LNCaP clone FGC (cell line): ENCODE measurements at regions not wholly inside any gene's neighbourhood (a gene's known extent, or its start where the extent isn't known, plus 50 kb on each side); places are given as distances from the start of the nearest gene placed in this dataset.

ENCODE experiments used
- DNase-seq: peaks from one replicate; pipeline ENCODE4 v3.0.0-alpha.2; 2011; ENCODE audit warnings: low read depth
- H3K4me3 ChIP-seq: 2 replicates; pipeline ENCODE4 v1.5.1; 2011; ENCODE audit warnings: mild to moderate bottlenecking, low read depth, low read length, control low read depth
- CTCF ChIP-seq: IDR thresholded peaks from 2 replicates; pipeline ENCODE4 v1.5.1; 2012; ENCODE audit warnings: mild to moderate bottlenecking; ENCODE audit not compliant: control insufficient read depth, insufficient read depth; ENCODE audit errors: extremely low read depth

DNA sequence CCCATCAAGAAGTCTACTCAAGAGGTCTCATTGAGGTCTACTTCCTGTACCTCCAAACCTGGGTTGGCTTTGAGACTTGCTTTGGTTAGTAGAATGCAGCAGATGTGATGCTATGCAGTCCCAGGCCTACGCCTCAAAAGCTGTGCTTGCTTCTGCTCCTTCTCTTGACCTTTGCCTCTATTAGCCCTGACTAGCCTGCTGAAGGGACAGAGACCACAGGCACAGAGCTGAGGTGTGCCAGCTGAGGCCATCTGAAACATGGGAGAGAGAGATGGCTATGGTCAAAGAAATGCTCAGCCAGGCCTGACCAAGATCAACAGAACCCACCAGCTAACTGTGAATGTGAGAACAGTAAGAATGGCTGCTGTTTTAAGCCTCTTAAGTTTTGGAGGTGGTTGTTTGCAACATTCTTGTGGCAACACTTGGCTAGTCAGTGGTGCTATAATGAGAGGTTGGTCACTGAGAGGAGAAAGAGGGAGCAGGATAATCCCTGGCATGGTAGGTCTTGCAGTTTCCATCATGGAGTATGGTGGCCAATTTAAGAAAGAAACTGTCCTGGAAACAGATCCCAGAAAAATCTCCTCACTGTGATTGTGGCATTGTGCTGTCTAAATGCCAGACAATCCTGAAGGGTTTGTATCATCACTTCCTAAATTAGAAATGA is 176.1 kb upstream of the PHYHIPL start:
- H3K4me3 ChIP-seq, result no peak overlapping the region
- TF ChIP-seq CTCF, result no peak
- no peak for DNase-seq

DNA sequence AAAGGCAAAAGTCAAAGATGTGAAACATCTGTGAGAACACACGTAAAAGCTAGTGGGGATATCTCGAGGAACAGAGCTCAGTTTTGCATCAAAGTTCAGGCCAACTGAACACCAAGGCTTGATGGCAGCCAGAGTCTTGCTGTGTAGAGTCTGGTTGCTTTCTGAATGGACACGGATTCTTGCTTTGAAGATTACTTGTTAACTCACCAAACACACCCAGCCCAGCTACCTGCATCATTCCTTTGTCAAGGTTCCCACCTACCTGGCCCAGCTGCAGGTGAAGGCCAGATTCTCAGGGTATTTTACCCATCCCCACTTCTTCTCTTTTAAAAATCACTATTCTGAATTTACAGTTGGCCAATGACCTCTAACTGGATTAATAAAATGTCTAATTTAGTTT is 174.4 kb upstream of the PHYHIPL start:
- DNase-seq, result no peak
- TF ChIP-seq CTCF, result no peak
- H3K4me3 ChIP-seq, result no peak overlapping the region

GRCh38 chr10:59003203-59003602 is 173.2 kb upstream of the PHYHIPL start:
- no peak for TF ChIP-seq CTCF
- H3K4me3 ChIP-seq, result no peak overlapping the region
- peak; percentile 56 for DNase-seq

DNA sequence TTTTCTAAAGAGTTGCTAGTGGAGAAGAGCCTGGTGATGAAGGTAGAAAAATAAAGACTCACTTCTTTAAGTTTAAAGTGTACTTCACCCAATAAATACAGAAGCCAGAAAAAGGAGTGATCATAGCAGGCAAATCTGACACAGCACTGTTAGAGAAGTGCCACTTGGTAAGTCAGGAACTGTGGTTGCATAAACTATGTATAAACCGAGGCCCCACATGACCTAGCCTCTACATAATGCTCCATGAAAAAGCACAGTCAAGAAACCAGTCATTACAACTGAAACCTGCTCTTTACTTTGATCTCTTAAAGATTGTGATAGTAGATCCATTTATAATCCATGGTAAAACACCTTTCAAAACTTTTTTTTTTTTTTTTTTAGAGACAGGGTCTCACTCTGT is 172.1 kb upstream of the PHYHIPL start:
- no peak overlapping the region for H3K4me3 ChIP-seq
- no peak for TF ChIP-seq CTCF

DNA sequence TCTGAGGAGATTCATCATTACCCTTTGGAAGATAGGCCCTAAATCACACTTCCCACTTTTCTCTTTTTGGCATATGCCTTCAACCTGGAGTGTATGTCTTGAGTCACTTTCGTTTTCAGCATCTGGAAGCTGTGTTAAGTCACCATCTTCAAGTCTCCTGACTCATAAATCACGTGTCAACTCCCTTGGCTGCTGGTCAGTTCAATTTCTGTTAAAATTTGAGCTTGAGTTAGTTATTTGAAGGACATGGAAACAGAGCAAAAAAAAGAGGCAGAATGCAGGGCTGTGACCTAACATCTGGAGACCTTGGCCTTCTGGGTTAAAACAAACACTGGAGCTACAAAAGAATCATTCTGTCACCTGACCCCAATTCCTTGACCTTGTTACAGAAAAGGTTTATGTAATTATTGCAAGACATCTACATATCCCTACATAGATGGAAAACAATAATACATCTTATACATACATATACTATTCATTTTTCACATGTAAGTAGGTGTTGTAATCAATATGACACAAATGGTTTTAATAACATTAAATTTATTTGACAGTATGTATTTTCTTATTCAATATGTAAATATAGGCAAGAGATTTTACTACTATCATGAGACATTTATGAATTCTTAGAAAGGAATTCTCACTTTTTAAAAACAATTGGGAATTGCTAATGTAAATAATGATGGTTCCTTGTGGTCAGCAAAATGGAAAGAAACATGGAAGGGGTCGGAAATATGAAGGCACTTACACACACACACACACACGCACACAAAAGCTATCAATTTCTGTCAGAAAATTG is 169.7 kb upstream of the PHYHIPL start:
- TF ChIP-seq CTCF, result no peak
- no peak for DNase-seq
- no peak overlapping the region for H3K4me3 ChIP-seq

More for the DNA sequence above, 172.1 kb upstream of the PHYHIPL start:
- no peak for DNase-seq

DNA sequence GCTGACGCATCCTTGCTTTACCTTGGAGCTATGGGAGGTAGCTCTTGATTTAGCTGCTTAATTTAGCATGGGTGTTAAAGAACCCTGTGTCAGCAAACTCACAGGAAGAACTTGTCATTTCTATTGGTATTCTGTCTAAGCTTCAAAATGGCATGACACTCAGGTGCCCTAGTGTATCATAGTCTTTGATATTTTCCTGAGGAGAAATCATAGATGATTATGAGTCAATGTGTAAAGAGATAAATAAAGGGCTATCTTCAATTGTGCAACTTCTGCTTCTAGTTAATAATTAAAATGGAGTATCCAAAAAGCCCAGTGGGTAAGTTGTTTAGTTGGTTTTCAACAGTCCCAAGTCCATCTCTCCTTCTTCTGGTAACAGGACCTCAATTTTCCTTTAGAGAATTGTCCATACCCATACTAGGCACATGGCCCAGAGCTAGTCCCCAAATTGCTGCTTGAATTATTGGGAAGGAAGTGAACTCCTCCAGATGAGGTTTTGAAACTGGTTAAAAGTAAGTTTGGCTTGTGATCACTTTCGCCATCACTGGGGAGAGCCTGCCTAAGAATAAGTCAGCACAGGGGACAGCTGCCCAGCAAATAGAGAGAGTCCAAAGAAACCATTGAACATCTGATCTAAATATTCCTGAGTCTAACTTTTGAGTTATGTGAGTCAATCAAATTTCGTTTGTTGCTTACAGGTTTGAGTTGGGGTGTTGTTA is 169.0 kb upstream of the PHYHIPL start:
- H3K4me3 ChIP-seq, result no peak overlapping the region
- no peak for DNase-seq
- no peak for TF ChIP-seq CTCF
